Motor neuron (in vitro differentiated cells): ENCODE measurements at regions not wholly inside any gene's neighbourhood (a gene's known extent, or its start where the extent isn't known, plus 50 kb on each side); places are given as distances from the start of the nearest gene placed in this dataset.

ENCODE experiments used
- ATAC-seq, 8 experiments: fragments of 200-7000 bp; cut with Tn5 transposase; replicated peaks in 6 of 8; 2 replicates each; pipeline ENCODE4 v1.8.0; 2021; ENCODE audit warnings: mild to moderate bottlenecking in 8 of 8, moderate library complexity in 8 of 8
- H3K27ac ChIP-seq, 2 donors: fragments of 250-450 bp; sonication (Bioruptor Pico); 2 replicates each; pipeline ENCODE4 v1.9.0; 2021; ENCODE audit warnings: antibody characterized with exemption in 2 of 2, mild to moderate bottlenecking in 2 of 2, moderate library complexity in 1 of 2
- H3K4me1 ChIP-seq, 2 donors: fragments of 250-450 bp; sonication (Bioruptor Pico); replicated peaks in 1 of 2; 2 replicates each; pipeline ENCODE4 v1.6.1; 2021; ENCODE audit warnings: antibody characterized with exemption in 2 of 2, mild to moderate bottlenecking in 2 of 2, moderate library complexity in 1 of 2
- H3K4me3 ChIP-seq, 5 donors: fragments of 250-450 bp; sonication (Bioruptor Pico); 2 replicates each; pipeline ENCODE4 v1.9.0; 2021; ENCODE audit warnings: antibody characterized with exemption in 5 of 5, mild to moderate bottlenecking in 5 of 5, moderate library complexity in 4 of 5
- WGBS, 10 experiments: fragments of 450-650 bp; shearing (Covaris generic); methylation state at CpG; one replicate each; pipeline ENCODE4 v1.0.0; 2022; 5-methylcytosine and 5-hydroxymethylcytosine counted together
- in situ Hi-C, 9 experiments: fragments of 400-800 bp; cut with MboI; loops; one replicate each; pipeline ENCODE4 v1.15.0; 2021; ENCODE audit warnings: low sequenced_read_pairs in 9 of 9, low pct_unique_long_range_greater_than_20kb in 2 of 9; ENCODE audit not compliant: unreplicated experiment in 9 of 9

- in situ Hi-C loops = loop anchor here in 7 of 9 experiments (10.0 to 25.0 kb wide), 5 partner anchors 108 to 1210 kb away; partner anchors contain the start of gene VCAN (in 1 of the 7)
- H3K4me3 ChIP-seq = no peak overlapping the region
- WGBS, 10 experiments = 86 to 100% (median 100%) methylated on average over 1 to 2 of the region's 2 CpGs; no CpG with 5 or more reads in 4 of the 10 experiments
- no peak overlapping the region for H3K27ac ChIP-seq
- no peak for ATAC-seq
- peaks cover 0 to 11% of the 10 kb centered on the region in 2 donors for H3K4me1 ChIP-seq
Measured at GRCh38 chr5:82354543-82354942, 76.4 kb upstream of the RPS23 start.

DNA sequence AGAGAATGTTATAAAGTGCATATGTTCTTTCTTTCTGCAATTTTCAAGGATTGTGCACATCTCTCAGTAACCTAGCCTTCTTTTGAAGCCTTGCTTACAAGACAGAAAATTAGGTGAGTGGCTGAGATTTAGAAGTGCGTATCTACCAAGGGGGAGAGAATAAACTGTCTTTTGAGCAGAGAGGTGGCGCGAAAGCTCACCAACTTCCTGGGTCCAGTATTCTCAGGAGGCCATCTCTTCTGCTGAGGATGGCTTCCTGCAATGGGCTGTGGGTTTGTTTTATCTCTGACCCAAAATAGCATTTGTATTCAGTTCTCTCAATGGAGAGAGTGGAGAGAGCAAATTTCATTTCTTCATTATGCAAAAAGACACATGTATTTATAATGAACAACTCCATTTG lies 75.4 kb upstream of the RPS23 start:
- H3K27ac ChIP-seq = no peak overlapping the region
- peaks cover 0 to 2% of the 10 kb centered on the region in 2 donors for H3K4me1 ChIP-seq
- WGBS, 10 experiments = 80 to 100% (median 100%) methylated on average over 1 to 3 of the region's 3 CpGs; no CpG with 5 or more reads in 2 of the 10 experiments
- no peak for ATAC-seq
- in situ Hi-C loops = loop anchor here in 7 of 9 experiments (10.0 to 25.0 kb wide), 5 partner anchors 109 to 1211 kb away; partner anchors contain the start of gene VCAN (in 1 of the 7)
- no peak overlapping the region for H3K4me3 ChIP-seq

- H3K27ac ChIP-seq = no peak overlapping the region
- WGBS, 10 experiments = 22 to 100% (median 68%) methylated on average over 2 to 7 of the region's 7 CpGs
- ATAC-seq = peak in 2 of 8 experiments; percentile 3 to 18
Measured at GRCh38 chr5:82352146-82352791, 74.1 kb upstream of the RPS23 start.

DNA sequence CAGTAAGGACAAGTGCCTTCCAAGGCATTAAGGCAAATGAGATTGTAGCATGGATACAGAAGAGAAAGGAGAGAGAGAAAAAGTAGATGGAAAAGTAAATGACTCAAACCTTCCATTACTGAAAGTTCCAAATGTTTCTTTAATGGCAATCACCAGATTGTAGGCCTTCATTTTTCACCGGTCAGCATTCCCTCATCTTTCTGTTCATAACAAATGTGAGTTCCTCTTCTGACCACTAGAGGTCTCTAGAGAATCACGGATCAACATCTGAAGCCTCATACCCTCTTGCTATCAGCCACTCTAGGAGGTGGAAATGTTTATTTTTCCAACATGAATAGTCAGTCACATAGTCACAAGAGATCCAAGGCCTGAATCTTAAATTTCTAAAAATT lies 73.6 kb upstream of the RPS23 start:
- H3K4me1 ChIP-seq = peaks cover 8 to 10% of the 10 kb centered on the region in 2 donors
- in situ Hi-C loops = loop anchor here in 7 of 9 experiments (10.0 to 25.0 kb wide), 5 partner anchors 111 to 1213 kb away; partner anchors contain the start of gene VCAN (in 1 of the 7)
- H3K4me3 ChIP-seq = no peak overlapping the region
- ATAC-seq = peak; percentile 41 to 89 (median 78)
- H3K27ac ChIP-seq = no peak overlapping the region
- 0 to 17% (median 0%) methylated on average over 1 to 2 of the region's 2 CpGs; no CpG with 5 or more reads in 1 of the 10 experiments for WGBS, 10 experiments

More at GRCh38 chr5:82352146-82352791, 74.1 kb upstream of the RPS23 start:
- in situ Hi-C loops = loop anchor here in 7 of 9 experiments (10.0 to 25.0 kb wide), 5 partner anchors 110 to 1213 kb away; partner anchors contain the start of gene VCAN (in 1 of the 7)
- H3K4me3 ChIP-seq = no peak overlapping the region
- H3K4me1 ChIP-seq = peaks cover 3 to 5% of the 10 kb centered on the region in 2 donors

DNA sequence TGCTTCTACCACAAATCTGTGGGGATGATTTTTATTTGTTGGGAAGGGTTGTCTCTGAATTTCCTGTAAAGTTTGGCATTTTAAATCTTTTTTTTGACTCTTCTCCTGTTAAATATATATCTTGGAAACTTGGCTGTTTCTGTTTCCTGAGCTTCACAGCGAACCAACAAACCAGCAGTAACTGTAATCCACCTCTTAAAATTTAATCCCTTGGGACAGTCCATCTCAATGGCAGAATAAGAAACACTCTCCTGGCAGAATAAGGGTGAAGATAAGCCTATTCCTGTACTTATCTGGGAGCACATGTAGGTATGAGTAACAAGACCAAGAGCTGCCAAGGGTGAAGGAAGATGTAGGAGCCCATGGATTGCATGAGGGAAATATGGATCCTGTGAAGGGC lies 73.1 kb upstream of the RPS23 start:
- 0 to 88% (median 56%) methylated on average over 1 of the region's 1 CpG; no CpG with 5 or more reads in 4 of the 10 experiments for WGBS, 10 experiments
- H3K4me3 ChIP-seq = no peak overlapping the region
- peaks cover 9 to 14% of the 10 kb centered on the region in 2 donors for H3K4me1 ChIP-seq
- in situ Hi-C loops = loop anchor here in 7 of 9 experiments (10.0 to 25.0 kb wide), 5 partner anchors 111 to 1214 kb away; partner anchors contain the start of gene VCAN (in 1 of the 7)
- H3K27ac ChIP-seq = no peak overlapping the region
- no peak for ATAC-seq

- ATAC-seq = peak in 1 of 8 experiments; percentile 55
- Histone ChIP-seq H3K4me3 (no peak overlapping the region), H3K4me1 (peaks cover 9 to 14% of the 10 kb centered on the region in 2 donors), H3K27ac (no peak overlapping the region)
- 53 to 90% (median 81%) methylated on average over 1 to 4 of the region's 4 CpGs; no CpG with 5 or more reads in 4 of the 10 experiments for WGBS, 10 experiments
- in situ Hi-C loops = loop anchor here in 8 of 9 experiments (10.0 to 25.0 kb wide), 5 partner anchors 113 to 1215 kb away; partner anchors contain the start of gene VCAN (in 1 of the 8)
Measured at GRCh38 chr5:82349652-82350051, 71.5 kb upstream of the RPS23 start.

- ATAC-seq = peak in 3 of 8 experiments; percentile 48 to 66 (median 52)
- Histone ChIP-seq H3K4me3 (no peak overlapping the region), H3K4me1 (peaks cover 9 to 14% of the 10 kb centered on the region in 2 donors), H3K27ac (no peak overlapping the region)
- 0 to 92% (median 51%) methylated on average over 1 to 4 of the region's 4 CpGs; no CpG with 5 or more reads in 4 of the 10 experiments for WGBS, 10 experiments
- in situ Hi-C loops = loop anchor here in 2 of 9 experiments (25.0 kb wide), 2 partner anchors 288 to 1213 kb away; no protein-coding TSS in a partner anchor
Measured at GRCh38 chr5:82348784-82349425, 70.8 kb upstream of the RPS23 start.

- Histone ChIP-seq H3K4me3 (no peak overlapping the region), H3K4me1 (peaks cover 9 to 14% of the 10 kb centered on the region in 2 donors), H3K27ac (peak overlapping the region in 1 of 2 donors; percentile 27)
- in situ Hi-C loops = loop anchor here in 2 of 9 experiments (25.0 kb wide), 2 partner anchors 290 to 1215 kb away; no protein-coding TSS in a partner anchor
- WGBS, 10 experiments = 20 to 83% (median 54%) methylated on average over 1 to 11 of the region's 12 CpGs; no CpG with 5 or more reads in 2 of the 10 experiments
- ATAC-seq = peak; percentile 37 to 89 (median 84)
Measured at GRCh38 chr5:82347201-82347865, 69.2 kb upstream of the RPS23 start.

DNA sequence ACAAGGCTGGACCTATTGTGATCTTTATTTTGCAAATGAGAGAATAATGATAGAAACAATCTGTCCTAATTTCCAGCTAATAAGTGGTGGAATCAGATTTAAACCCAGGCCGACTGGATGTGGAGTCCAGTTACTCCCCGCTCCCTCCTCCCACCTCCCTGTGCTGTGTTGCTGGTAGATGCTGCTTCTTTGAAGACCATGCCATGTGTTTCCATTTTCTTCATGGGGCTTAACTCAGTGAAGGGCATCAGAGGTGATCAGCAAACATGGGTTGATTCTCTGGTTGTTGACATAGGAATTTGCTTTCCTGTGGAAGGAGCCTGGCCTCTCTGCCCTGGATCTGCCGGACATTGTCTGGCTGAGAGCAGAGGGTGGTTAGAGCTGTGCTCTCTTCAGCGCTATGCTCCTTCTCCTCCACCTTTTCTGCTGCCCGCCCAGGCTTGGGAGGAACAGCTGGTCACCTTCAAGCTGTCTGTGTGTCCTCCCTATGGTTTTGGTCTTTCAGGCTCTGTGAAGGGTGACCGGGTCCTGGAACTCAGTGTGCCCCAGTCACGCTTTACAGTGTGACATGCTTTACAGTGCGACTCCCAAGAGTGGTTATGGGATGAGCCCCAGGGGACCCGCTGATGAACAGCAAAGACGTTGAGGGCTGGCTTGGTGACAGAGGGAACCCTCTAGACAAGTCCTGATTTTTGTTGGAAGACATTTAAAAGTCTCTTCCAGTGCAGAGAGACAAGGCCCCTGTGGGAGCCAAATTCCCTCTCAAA lies 68.4 kb upstream of the RPS23 start:
- in situ Hi-C loops = loop anchor here in 2 of 9 experiments (25.0 kb wide), 2 partner anchors 291 to 1216 kb away; no protein-coding TSS in a partner anchor
- Histone ChIP-seq H3K4me1 (peaks cover 9 to 14% of the 10 kb centered on the region in 2 donors), H3K4me3 (no peak overlapping the region), H3K27ac (no peak overlapping the region)
- peak in 5 of 8 experiments; percentile 16 to 28 (median 17) for ATAC-seq
- 17 to 100% (median 85%) methylated on average over 1 to 9 of the region's 10 CpGs; no CpG with 5 or more reads in 3 of the 10 experiments for WGBS, 10 experiments

DNA sequence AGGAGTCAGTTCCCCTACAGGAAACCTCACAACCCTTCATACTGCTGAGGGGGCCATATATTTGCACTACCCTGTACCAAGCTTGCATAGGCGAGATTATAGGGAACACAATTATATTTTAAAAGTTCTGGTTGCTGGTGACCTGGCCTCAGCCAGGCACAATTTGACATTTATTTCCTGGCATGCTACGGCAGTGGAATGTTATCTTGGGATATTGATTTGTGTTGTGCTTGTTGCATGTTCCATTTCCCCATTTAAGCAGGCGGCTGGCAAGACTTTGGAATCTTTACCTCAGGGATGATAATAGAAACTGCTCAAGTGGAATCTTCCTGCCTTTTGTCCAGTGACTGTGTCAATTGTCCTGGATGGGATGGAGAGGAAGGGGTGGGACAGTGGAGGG lies 67.0 kb upstream of the RPS23 start:
- in situ Hi-C loops = loop anchor here in 2 of 9 experiments (25.0 kb wide), 2 partner anchors 292 to 1217 kb away; no protein-coding TSS in a partner anchor
- WGBS, 10 experiments = 73 to 95% (median 80%) methylated on average over 1 to 3 of the region's 3 CpGs; no CpG with 5 or more reads in 4 of the 10 experiments
- Histone ChIP-seq H3K27ac (no peak overlapping the region), H3K4me1 (peaks cover 9 to 14% of the 10 kb centered on the region in 2 donors), H3K4me3 (no peak overlapping the region)
- no peak for ATAC-seq

- Histone ChIP-seq H3K4me3 (no peak overlapping the region), H3K27ac (no peak overlapping the region), H3K4me1 (peaks cover 0 to 2% of the 10 kb centered on the region in 2 donors)
- WGBS, 10 experiments = 89 to 100% (median 100%) methylated on average over 1 of the region's 1 CpG; no CpG with 5 or more reads in 3 of the 10 experiments
- in situ Hi-C loops = loop anchor here in 2 of 9 experiments (25.0 kb wide), 2 partner anchors 296 to 1221 kb away; no protein-coding TSS in a partner anchor
- ATAC-seq = no peak
Measured at GRCh38 chr5:82341325-82341724, 63.2 kb upstream of the RPS23 start.
